ENCODE measurements at regions not wholly inside any gene's neighbourhood (a gene's known extent, or its start where the extent isn't known, plus 50 kb on each side); places are given as distances from the start of the nearest gene placed in this dataset.

DNA sequence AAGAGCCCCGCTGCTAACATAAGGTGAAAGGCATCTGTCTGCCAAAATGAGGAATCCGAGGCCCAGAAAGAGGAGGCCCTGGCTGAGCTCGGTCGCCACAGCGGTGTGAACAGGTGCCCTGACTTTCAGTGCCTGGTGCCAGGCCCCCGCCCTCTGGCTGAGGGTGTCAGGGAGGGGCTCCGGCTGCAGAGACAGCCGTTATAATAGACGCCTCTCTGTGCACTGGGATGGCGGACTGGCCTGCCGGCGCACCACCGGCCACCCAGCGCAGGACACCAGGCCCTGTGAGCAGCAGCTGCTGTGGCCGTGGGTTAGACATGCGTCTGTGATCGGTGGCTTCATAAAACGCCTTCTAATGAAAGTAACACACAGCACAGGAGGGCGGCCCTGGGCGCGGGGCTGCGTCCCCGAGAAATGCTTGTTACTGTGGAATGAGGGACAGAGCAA, 51.4 kb upstream of the ACTRT2 start:
- CTCF ChIA-PET = no interaction called here
- Histone ChIP-seq H3K4me3 (no peak overlapping the region), H3K27ac (no peak overlapping the region), H3K36me3 (ENCODE audit: low read depth) (no peaks in the 10 kb centered on the region), H4K20me1 (ENCODE audit: insufficient read depth) (no peaks in the 10 kb centered on the region), H3K79me2 (ENCODE audit: low read depth) (no peaks in the 10 kb centered on the region), H3F3A (ENCODE audit: insufficient read depth, low read depth) (no peaks in the 10 kb centered on the region), H3K9me2 (ENCODE audit: insufficient read depth) (no peaks in the 10 kb centered on the region), H2AFZ (no peak overlapping the region), H3K4me2 (no peak overlapping the region), H3K9me3 (ENCODE audit: insufficient read depth, low read depth) (no peaks in the 10 kb centered on the region), H3K4me1 (replicated peaks; ENCODE audit: insufficient read depth) (no peaks in the 10 kb centered on the region), H3K27me3 (ENCODE audit: insufficient read depth, low read depth) (peaks cover 92% of the 10 kb centered on the region)
- no peak for DNase-seq
- no TSS peak for BruUV-seq (replicated peaks)
- TF ChIP-seq EZH2 (IDR thresholded peaks at IDR 0.05; ENCODE audit: low read depth) = no peak
- TF ChIP-seq, protein P1, sequence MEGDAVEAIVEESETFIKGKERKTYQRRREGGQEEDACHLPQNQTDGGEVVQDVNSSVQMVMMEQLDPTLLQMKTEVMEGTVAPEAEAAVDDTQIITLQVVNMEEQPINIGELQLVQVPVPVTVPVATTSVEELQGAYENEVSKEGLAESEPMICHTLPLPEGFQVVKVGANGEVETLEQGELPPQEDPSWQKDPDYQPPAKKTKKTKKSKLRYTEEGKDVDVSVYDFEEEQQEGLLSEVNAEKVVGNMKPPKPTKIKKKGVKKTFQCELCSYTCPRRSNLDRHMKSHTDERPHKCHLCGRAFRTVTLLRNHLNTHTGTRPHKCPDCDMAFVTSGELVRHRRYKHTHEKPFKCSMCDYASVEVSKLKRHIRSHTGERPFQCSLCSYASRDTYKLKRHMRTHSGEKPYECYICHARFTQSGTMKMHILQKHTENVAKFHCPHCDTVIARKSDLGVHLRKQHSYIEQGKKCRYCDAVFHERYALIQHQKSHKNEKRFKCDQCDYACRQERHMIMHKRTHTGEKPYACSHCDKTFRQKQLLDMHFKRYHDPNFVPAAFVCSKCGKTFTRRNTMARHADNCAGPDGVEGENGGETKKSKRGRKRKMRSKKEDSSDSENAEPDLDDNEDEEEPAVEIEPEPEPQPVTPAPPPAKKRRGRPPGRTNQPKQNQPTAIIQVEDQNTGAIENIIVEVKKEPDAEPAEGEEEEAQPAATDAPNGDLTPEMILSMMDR (conservative IDR thresholded peaks at IDR 0.05) = no peak
- intact Hi-C loops (cut with micrococcal nuclease; ENCODE audit: unreplicated experiment) = no loop called here
- POLR2A ChIA-PET (ENCODE audit: unreplicated experiment) = no interaction called here

DNA sequence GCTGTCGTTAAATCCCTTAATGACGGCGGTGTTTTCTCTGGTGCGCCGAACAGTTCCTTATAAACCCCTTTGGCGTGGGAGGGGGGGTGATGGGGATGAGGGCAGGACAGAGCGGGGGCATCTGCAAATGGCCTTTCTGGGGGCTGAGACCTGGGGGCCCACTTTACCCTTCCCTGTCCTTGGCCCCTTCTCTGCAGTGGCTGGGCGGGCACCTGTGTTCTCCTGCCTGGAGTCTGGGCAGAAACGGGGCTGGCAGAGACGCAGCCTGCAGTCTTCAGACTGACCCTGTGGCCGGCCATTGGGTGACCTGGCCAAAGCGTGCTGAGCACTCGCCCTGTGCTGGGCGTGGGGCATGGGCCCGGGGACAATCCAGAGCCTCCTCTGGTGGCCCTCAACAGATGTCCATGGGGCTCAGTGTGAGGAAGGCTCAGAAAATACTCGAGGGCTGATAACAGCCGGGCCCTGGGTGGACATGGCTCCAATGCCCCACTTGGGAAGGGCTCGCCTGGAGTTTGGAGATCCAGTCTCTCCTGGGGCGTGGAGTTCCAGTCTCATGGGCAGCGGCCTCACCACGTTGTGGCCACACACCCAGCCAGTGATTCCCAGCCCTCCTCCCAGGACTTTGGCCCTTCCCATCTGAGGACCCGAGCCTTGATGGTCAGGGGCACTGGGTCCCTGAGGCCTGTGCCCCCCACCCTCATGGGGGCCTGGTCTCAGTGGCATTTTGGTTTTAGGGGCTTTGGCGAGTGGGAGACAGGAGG, 50.8 kb upstream of the ACTRT2 start:
- H3K27me3 ChIP-seq (ENCODE audit: insufficient read depth, low read depth) = peaks cover 88% of the 10 kb centered on the region
- no peaks in the 10 kb centered on the region for H3K36me3 ChIP-seq (ENCODE audit: low read depth)
- H3K27ac ChIP-seq = no peak overlapping the region
- no peak overlapping the region for H3K4me2 ChIP-seq
- no peaks in the 10 kb centered on the region for H4K20me1 ChIP-seq (ENCODE audit: insufficient read depth)
- H3F3A ChIP-seq (ENCODE audit: insufficient read depth, low read depth) = no peaks in the 10 kb centered on the region
- no peak overlapping the region for H2AFZ ChIP-seq
- intact Hi-C loops (cut with micrococcal nuclease; ENCODE audit: unreplicated experiment) = no loop called here
- no peaks in the 10 kb centered on the region for H3K4me1 ChIP-seq (replicated peaks; ENCODE audit: insufficient read depth)
- no peak overlapping the region for H3K4me3 ChIP-seq
- TF ChIP-seq, protein P1 (conservative IDR thresholded peaks at IDR 0.05) = no peak
- TF ChIP-seq EZH2 (IDR thresholded peaks at IDR 0.05; ENCODE audit: low read depth) = no peak
- no TSS peak for BruUV-seq (replicated peaks)
- no peak for DNase-seq
- CTCF ChIA-PET = no interaction called here
- no peaks in the 10 kb centered on the region for H3K9me3 ChIP-seq (ENCODE audit: insufficient read depth, low read depth)
- H3K79me2 ChIP-seq (ENCODE audit: low read depth) = no peaks in the 10 kb centered on the region
- POLR2A ChIA-PET (ENCODE audit: unreplicated experiment) = no interaction called here
- H3K9me2 ChIP-seq (ENCODE audit: insufficient read depth) = no peaks in the 10 kb centered on the region

DNA sequence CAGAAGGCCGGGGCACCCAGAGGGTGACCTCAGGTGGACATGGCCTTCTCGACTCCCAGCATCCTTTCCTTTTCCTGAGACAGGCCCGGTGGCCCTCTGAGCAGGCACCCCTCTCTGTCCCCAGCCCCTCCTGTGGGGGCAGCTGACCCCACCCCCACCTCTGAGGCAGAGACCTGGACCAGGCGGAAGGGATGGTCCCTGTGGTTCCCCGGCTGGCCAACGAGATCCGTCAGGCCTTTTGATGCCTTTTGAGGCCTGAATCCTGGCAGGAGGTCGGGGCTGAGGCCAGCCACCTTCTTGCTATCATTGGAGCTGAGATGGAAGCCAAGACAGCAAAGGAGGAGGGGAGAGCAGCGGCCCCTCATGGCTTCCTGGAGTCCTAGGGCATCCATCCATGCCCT, 50.2 kb upstream of the ACTRT2 start:
- no peak overlapping the region for H3K27ac ChIP-seq
- H2AFZ ChIP-seq = no peak overlapping the region
- H3K9me2 ChIP-seq (ENCODE audit: insufficient read depth) = no peaks in the 10 kb centered on the region
- no TSS peak for BruUV-seq (replicated peaks)
- no peaks in the 10 kb centered on the region for H3K79me2 ChIP-seq (ENCODE audit: low read depth)
- CTCF ChIA-PET = no interaction called here
- H3K9me3 ChIP-seq (ENCODE audit: insufficient read depth, low read depth) = no peaks in the 10 kb centered on the region
- no peaks in the 10 kb centered on the region for H3K36me3 ChIP-seq (ENCODE audit: low read depth)
- H3F3A ChIP-seq (ENCODE audit: insufficient read depth, low read depth) = no peaks in the 10 kb centered on the region
- H3K27me3 ChIP-seq (ENCODE audit: insufficient read depth, low read depth) = peaks cover 83% of the 10 kb centered on the region
- no peak overlapping the region for H3K4me3 ChIP-seq
- H3K4me2 ChIP-seq = no peak overlapping the region
- no peaks in the 10 kb centered on the region for H3K4me1 ChIP-seq (replicated peaks; ENCODE audit: insufficient read depth)
- no peak for DNase-seq
- H4K20me1 ChIP-seq (ENCODE audit: insufficient read depth) = no peaks in the 10 kb centered on the region
- TF ChIP-seq, protein P1 (conservative IDR thresholded peaks at IDR 0.05) = no peak
- TF ChIP-seq EZH2 (IDR thresholded peaks at IDR 0.05; ENCODE audit: low read depth) = no peak
- POLR2A ChIA-PET (ENCODE audit: unreplicated experiment) = no interaction called here
- intact Hi-C loops (cut with micrococcal nuclease; ENCODE audit: unreplicated experiment) = no loop called here

All from PC-9 (cell line).